Panc1 (cell line): ENCODE measurements at regions not wholly inside any gene's neighbourhood (a gene's known extent, or its start where the extent isn't known, plus 50 kb on each side); places are given as distances from the start of the nearest gene placed in this dataset.

ENCODE experiments used
- CTCF ChIP-seq: fragments of 450-650 bp; IDR thresholded peaks from 2 replicates; pipeline ENCODE4 v1.5.1; 2017; ENCODE audit warnings: mild to moderate bottlenecking
- POLR2AphosphoS5 ChIP-seq: IDR thresholded peaks from 2 replicates; pipeline ENCODE4 v1.6.1; 2012; ENCODE audit warnings: mild to moderate bottlenecking, low read depth, low read length, moderate library complexity
- REST ChIP-seq, 2 experiments: IDR thresholded peaks; 2 replicates each; pipeline ENCODE4 v1.6.1; 2011 to 2012; ENCODE audit warnings: low read depth in 2 of 2, control low read depth in 1 of 2, low read length in 1 of 2, mild to moderate bottlenecking in 1 of 2, moderate library complexity in 1 of 2; ENCODE audit not compliant: insufficient read depth in 1 of 2
- SIN3A ChIP-seq: IDR thresholded peaks from 2 replicates; pipeline ENCODE4 v1.6.1; 2012; ENCODE audit warnings: low read depth, mild to moderate bottlenecking, low read length, moderate library complexity, borderline replicate concordance; ENCODE audit not compliant: insufficient read depth
- TCF7L2 ChIP-seq: IDR thresholded peaks from 2 replicates; pipeline ENCODE4 v1.6.1; 2011; ENCODE audit warnings: mild to moderate bottlenecking, low read depth, low read length, inconsistent platforms

GRCh38 chrX:143296521-143296920, 220.8 kb downstream of the SPANXN3 start:
- no peak for TF ChIP-seq CTCF
- no peak for TF ChIP-seq SIN3A
- no peak for TF ChIP-seq POLR2AphosphoS5
- no peak for TF ChIP-seq TCF7L2
- TF ChIP-seq REST (IDR thresholded peaks at IDR 0.05; ENCODE audit: insufficient read depth in 1 of 2, low read depth in 2 of 2, low read length in 1 of 2): no peak
